GM18498 (cell line): ENCODE measurements at regions not wholly inside any gene's neighbourhood (a gene's known extent, or its start where the extent isn't known, plus 50 kb on each side); places are given as distances from the start of the nearest gene placed in this dataset.
"Not testable (repeated sequence)": the region's sequence is repeated elsewhere in the genome, so short reads cannot be mapped to it uniquely, and the experiment has no call there.

ENCODE experiments used
- ATAC-seq: cut with Tn5 transposase; IDR thresholded peaks from one replicate; pipeline ENCODE4 v1.9.1; 2021; ENCODE audit warnings: mild to moderate bottlenecking, moderate library complexity; ENCODE audit not compliant: unreplicated experiment

DNA sequence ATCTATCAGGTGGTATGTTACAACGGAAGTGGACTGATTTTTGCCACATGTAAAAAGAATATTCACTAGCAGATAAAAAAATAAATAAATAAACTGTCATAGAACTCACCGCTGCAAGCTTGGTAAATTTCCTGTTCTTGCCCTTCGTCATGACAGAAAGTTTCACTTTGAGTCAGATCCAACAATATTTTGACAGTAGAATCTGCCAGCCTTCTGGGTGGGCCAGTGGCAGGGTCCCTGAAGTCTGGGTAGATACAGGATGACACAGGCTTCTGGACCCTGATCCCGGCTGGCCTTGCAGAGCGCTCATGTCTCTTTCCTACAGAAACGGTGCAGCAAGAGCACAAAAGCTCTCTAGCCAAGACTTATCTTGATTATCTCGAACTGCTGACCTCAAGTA lies 97.8 kb upstream of the PMAIP1 start:
- peak; percentile 87 for ATAC-seq

DNA sequence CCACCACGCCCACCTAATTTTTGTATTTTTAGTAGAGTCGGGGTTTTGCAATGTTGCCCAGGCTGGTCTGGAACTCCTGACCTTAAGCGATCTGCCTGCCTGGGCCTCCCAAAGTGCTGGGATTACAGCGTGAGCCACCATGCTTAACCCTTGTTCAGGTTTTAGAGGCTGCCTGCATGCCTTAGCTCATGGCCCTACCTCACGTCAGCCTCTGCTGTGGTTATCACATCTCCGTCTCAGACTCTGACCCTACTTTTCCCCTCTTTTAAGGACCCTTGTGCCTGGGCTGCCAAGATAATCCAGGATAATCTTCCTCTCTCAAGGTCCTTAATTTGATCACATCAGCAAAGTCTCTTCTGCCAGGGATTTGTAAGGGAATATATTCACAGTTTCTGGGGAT lies 98.2 kb upstream of the PMAIP1 start:
- ATAC-seq: no peak

DNA sequence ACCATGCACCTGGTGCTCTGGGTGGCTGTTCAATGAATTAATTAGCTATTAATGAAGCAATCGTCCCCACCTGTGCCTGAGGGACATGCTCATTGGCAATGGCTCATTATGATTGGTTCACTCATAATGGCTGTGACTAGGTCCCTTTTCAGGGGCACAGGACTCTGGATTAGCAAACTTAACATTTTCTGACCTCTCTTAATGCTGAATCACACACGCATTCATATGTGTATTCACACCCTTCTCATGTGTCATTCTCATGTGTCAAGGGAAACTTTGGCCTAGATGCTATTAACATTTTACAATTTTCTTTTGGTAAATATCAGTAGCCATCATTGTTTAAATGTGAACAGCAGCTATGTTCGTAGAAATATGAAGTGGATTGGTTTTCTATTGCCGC lies 98.9 kb upstream of the PMAIP1 start:
- no peak for ATAC-seq

DNA sequence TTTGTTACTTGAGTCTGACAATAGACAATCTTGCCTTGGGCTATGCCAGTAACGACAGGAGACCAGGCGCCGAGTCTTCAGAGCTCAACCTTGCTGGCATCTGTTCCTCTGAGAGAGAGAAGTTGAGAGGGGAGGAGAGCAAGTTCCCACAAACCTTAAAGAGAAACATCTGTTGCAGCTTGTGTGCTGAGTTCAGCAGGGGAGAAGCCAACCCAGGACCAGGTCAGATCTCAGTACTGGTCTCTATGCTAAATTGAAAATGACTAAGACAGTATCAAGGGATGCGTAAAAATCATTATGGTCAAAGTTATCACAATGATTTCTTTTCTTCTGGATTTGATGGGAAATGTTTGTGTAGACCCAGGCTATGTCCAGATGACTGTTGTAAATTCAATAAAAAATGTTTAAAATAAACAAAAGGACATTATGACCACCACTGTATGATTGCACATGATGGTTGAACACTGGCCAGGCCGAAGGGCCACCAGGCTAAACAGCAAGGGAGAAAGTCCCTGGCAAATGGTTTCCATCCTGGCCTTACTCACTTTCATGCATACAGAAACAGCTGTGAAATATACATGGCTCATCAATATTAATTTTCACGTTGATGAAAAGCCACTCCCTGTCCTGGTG lies 100.3 kb upstream of the PMAIP1 start:
- no peak for ATAC-seq

DNA sequence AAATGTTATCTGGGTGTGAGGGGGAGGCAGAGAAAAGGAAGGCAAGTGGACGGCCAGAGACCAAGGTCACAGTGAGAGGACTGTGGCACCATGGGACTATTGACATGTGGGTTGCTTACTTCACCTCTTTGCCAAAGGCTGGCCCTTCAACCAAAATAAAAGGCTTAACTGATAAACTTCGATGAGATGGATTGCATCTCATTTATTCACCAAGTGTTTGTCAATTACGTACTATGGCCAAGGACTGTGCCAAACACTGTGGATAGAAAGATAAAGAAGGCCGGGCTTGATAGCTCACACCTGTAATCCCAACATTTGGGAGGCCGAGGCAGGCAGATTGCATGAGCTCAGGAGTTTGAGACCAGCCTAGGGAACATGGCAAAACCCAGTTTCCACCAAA lies 98.7 kb upstream of the CCBE1 start:
- ATAC-seq: no peak

DNA sequence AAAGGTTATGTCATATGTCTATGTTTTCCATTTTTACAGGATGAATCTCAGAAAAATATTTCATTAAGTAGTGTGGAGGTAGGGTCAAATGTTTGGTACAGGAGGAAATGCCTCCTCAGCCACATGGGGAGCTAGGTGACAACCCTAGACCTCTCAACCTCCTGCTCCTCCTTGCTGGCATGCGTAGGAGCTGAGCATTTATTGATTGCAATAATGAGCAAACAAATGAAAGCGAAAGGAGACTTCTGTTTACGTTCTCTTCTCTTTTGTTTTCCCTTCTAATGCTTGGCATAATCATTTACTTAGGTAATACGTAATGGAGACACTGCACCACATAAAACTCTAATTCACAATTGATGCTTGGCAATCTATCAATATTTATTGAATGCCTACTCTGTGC lies 95.1 kb upstream of the CCBE1 start:
- ATAC-seq: no peak

DNA sequence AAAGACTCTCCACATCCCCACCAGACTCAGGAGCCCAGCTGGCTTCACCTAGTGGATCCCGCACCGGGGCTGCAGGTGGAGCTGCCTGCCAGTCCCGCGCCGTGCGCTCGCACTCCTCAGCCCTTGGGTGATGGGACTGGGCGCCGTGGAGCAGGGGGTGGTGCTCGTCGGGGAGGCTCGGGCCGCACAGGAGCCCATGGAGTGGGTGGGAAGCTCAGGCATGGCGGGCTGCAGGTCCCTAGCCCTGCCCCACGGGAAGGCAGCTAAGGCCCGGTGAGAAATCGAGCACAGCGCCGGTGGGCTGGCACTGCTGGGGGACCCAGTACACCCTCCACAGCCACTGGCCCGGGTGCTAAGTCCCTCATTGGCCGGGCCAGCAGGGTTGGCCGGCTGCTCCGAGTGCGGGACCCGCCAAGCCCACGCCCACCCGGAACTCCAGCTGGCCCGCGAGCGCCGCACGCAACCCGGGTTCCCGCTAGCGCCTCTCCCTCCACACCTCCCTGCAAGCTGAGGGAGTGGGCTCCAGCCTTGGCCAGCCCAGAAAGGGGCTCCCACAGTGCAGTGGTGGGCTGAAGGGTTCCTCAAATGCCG lies 93.2 kb upstream of the CCBE1 start:
- ATAC-seq: not testable (repeated sequence)

DNA sequence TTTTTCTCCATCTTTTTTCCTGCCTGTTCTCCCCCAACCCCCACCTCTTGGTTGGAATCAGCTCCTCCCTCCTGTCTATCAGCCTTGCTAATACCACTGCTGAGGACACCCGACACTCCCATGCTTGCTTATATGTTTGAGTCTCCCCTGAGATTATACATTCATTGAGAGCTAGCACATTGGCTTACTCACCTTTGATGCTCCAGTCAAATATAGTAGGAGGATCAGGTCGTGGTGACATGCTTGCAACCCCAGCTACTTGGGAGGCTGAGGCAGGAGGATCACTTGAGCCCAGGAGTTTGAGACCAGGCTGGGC lies 91.5 kb upstream of the CCBE1 start:
- no peak for ATAC-seq

DNA sequence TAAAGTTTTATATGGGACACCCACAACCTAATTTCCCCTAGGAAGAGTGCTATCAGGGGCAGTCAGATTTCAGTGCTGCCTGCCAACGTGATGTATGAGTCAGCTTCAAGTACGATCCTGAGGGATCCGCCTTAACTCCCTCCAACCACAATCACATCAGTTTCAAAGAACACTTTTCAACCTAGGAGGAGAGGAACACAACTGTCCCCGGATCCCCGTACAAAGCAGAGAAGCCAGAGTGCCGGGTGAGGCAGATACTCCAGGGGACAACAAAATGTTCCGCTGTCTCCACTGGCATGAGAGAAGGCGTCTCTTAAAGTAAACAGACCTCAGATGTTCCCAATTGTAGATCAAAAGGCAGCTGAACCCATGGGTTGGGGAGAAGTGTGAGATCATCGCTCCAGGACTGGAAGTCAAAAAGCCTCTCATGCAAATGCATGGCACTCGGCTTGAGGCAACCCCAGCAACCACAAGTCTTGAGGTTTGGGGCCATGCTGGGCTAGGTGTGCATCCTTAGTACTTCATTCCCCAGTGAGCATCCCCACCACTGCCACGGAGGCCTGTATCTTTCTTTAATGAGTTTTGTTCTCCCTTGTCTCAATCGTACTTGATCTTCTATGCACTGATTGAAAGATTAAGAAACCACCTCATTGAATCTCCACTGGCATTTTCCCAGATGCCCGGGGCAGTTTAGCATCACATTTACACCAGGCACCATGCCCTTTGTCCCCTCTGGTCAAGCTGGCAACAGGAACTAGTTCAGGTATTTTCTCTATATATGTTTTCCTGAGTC lies 91.0 kb upstream of the CCBE1 start:
- no peak for ATAC-seq

DNA sequence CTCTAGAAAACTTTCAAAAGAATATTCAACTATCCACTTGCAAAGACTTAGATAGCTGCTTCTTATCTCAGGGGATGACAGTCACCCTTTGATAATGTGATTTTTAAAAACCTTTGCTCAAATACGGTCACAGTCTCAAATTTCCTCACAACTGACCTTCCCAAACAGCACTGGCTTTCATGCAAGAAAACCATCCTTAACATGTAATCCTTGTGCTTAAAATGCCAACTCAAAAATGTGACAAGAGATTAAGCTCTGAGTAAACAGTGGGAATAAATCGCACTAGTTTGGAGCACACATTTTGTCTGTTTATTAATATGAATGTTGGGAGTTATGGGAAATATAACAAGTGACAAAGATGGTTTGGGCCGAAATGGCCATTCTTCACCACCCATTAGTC lies 87.5 kb upstream of the CCBE1 start:
- no peak for ATAC-seq

DNA sequence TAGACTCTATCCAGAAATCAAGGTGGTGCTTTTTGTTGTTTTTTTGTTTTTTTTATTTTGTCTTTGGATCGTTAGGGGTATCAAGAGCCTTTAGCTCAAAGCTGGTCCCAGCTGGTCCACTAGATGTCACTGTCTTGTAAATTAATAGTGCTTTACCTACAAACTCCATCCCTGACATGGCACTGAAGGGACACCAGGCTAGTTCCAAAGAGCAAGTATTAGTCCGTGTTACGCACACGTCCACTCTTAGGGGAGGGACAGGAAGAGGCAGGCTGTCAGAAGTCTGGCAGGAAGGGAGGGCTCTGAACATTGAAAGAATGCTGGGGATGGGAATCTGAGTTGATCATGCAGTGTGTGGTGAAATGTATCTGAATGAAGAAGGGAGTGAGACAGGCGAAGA lies 85.9 kb upstream of the CCBE1 start:
- ATAC-seq: peak; percentile 96

DNA sequence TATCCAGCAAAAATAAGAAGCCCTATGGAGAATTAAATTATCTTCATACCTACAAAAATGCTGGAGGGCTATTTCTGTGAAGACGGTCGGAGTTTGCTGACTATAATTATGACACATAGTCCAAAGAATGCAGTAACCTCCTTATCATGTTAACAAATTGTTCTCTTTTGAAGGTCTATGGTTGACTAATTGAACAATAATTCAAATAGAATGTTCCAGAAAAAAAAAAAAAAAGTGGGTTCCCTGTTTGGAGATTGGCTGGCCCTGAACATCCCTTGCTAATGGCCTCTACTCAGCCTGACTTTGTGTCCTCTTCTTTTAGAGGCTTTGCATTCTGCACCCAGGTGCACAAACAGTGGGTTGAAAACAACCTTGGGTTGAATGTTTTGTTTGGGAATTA lies 82.8 kb upstream of the CCBE1 start:
- no peak for ATAC-seq

DNA sequence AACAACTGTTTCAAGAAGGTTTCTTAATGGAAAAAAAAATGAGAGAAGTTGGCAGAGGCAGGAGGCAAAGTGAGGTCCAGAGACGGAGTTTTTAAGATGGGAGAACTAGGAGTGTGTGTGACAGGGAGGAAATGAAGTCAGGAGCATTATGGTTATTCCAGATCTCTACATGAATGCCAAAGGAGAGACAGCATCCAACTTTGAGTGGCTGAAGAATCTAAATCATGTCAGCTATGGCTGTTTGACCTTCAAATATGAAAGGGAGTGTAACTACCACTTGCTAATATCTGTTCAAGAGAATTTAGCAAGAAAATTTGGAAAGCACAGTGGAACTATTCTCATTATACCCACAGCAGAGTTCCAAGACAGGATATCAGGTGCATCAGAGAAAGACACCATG lies 81.2 kb upstream of the CCBE1 start:
- no peak for ATAC-seq

DNA sequence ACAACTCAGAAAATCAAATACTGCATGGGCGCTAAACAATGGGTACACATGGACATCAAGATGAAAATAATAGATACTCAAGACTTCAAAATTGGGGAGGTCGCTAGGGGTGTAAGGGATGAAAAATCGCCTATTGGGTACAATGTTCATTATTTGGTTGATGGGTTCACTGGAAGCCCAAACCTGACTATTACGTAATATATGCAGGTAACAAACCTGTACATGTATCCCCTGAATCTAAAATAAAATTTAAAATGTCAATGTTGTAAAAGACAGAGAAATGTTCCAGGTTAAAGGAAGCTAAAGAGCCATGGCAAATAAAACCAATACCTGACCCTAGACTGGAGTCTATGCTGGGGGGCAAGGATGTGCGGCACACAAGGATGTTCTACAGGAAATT lies 80.4 kb upstream of the CCBE1 start:
- no peak for ATAC-seq

DNA sequence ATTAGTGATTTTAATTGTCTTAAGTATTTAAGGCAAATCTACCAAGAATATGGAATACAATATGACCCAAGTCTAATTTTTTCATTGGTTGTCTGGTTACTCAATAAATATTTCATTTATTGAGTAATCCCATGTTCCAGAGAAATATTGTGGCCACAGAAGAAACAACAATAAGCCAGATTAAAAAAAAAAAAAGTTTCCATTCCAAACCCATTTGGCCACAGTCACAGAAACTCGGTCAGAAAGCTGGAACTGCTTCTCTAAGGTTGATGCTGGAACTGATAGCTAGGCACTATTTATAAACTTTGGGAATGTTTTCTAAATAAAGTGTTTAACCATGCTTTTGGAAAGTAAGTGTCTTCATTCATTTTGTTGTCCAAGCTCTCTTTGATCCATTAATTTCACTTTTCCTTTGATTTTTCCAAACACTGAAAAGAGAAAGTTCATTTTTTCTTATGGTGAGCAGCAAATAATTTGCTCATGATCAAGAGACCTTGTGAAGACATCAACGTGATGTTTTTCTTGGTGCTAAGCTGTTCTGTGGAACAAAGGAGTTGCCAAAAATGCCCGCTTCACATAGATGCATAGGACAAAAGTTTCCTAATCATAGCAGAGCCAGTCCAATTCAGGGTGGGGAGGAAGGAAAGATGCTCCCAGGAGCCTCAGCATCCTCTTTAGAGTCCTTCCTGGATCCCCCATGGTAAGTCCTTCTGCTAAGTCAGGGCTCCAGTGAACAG lies 72.1 kb upstream of the CCBE1 start:
- ATAC-seq: no peak

DNA sequence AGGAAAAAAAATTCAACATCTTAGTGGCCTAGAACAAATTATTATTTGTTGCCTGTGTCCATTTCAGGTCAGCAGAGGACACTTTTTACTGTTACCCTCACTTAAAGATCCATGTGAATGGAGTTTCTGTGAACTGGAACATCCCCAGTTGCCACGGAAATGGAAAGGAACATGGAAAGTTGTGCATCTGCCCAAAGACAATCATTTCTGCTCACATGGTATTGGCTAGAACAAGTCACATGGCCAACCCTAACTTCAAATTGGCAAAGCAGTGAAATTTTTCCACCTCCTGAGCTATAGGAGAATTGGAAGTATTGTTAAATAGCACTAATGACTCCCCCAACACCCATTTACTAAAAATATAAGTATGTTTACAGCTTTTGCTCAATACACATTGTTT lies 71.2 kb upstream of the CCBE1 start:
- no peak for ATAC-seq

DNA sequence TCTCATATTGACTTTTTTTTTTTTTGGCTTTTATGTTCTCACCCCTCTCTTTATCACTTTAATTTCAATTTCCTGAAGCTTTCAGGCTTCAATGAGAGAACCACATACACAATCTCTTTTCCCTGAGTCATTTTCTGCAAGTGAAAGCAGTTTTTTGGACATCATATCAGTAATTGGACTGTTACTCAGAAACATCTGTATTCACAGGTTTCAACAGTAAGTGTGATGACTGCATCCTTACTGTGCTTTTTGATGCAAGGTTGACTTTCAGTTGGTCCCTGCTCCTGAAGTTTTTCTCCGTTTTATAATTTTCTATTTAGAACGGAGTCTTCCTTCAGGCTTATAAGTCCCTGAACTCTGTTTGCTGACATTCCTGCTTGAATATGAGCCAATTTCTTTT lies 70.5 kb upstream of the CCBE1 start:
- no peak for ATAC-seq

DNA sequence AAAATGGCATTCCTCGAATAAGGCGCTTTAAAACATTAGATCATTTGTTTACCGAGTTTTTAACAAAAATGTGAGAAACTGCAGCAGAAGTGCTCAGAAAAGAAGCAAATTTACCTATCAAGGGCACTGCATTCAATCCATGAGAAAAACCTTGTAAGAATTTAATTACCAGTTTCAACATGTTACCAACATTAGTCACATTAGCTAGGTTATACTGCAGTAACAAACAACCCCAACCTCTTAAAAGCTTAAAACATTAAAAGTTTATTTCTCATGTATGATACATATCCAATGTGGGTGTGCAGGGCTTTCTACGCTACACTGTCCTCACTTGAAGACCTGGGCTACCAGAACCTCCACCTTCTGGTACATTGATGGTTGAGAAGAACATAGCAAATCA lies 68.1 kb upstream of the CCBE1 start:
- ATAC-seq: no peak

DNA sequence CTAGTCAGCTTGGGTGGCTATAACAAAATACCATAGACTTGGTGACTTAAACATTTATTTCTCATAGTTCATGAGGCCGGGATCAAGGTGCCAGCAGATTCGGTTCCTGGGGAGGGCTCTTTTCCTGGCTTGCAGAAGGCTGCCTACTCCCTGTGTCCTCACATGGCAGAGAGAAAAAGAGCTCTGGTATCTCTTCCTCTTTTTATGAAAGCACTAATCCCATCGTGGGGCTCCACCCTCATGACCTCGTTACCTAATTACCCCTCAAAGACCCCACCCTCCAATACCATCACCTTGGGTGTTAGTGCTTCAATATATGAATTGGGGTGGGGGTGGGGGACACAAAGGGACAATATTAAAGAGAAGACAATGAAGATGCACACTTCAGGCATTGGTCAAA lies 67.1 kb upstream of the CCBE1 start:
- ATAC-seq: no peak

DNA sequence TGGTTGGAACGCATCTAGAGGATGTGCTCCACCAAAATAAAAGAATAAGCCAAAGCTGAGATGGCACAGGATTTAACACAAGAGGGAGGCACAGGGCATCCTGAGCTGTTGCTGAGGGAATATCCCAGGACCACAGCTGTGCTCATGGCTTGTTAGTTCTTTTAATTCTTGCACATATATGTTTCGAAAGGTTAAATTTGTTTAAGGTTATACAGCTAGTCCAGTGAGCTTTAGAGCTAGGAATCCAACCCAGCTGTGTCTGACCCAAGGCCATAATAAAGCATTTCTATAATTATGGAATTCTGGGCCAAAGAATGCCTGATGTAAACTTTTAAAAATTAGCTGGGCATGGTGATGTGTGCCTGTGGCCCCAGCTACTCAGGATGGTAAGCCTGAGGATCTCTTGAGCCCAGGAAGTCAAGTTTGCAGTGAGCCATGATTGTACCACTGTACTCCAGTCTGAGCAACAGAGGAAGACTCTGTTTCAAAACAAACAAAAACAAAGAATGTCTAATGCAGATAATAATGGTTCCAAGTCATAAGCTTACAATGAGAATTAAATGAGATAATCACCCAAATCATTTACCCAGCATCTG lies 66.4 kb upstream of the CCBE1 start:
- no peak for ATAC-seq
